ENCODE measurements at regions not wholly inside any gene's neighbourhood (a gene's known extent, or its start where the extent isn't known, plus 50 kb on each side); places are given as distances from the start of the nearest gene placed in this dataset.

- TF ChIP-seq CTCF (IDR thresholded peaks at IDR 0.05) = no peak
- TF ChIP-seq POLR2A (IDR thresholded peaks at IDR 0.05) = no peak
Measured at GRCh38 chr3:25377042-25377441, 51.0 kb upstream of the RARB start.
